SK-N-SH (cell line): ENCODE measurements at regions not wholly inside any gene's neighbourhood (a gene's known extent, or its start where the extent isn't known, plus 50 kb on each side); places are given as distances from the start of the nearest gene placed in this dataset.

Experiments used
- CHD2 ChIP-seq: fragments of 150-350 bp; IDR thresholded peaks from 2 replicates; pipeline ENCODE4 v1.6.1; 2018; ENCODE audit warnings: low read length; ENCODE audit not compliant: partially characterized antibody
- FOSL2 ChIP-seq: IDR thresholded peaks from 2 replicates; pipeline ENCODE4 v1.4.0; 2012; ENCODE audit warnings: low read depth, mild to moderate bottlenecking, moderate library complexity, borderline replicate concordance
- GABPA ChIP-seq: IDR thresholded peaks from 2 replicates; pipeline ENCODE4 v1.4.0; 2012; ENCODE audit warnings: low read depth, mild to moderate bottlenecking
- POLR2AphosphoS5 ChIP-seq: IDR thresholded peaks from 2 replicates; pipeline ENCODE4 v1.6.1; 2012; ENCODE audit warnings: low read depth, low read length
- REST ChIP-seq: IDR thresholded peaks from 2 replicates; pipeline ENCODE4 v1.6.1; 2012; ENCODE audit warnings: mild to moderate bottlenecking, low read depth, low read length, moderate library complexity
- TAF1 ChIP-seq: IDR thresholded peaks from 2 replicates; pipeline ENCODE4 v1.6.1; 2012; ENCODE audit warnings: low read depth, mild to moderate bottlenecking, low read length, moderate library complexity, borderline replicate concordance
- TF ChIP-seq, protein P1 (sequence below): fragments of 200-600 bp; sonication (generic); IDR thresholded peaks from 2 replicates; pipeline ENCODE4 v1.6.1; 2017; ENCODE audit warnings: antibody characterized with exemption, mild to moderate bottlenecking, moderate library complexity

- no peak for TF ChIP-seq TAF1
- TF ChIP-seq POLR2AphosphoS5, result no peak
- TF ChIP-seq, protein P1, sequence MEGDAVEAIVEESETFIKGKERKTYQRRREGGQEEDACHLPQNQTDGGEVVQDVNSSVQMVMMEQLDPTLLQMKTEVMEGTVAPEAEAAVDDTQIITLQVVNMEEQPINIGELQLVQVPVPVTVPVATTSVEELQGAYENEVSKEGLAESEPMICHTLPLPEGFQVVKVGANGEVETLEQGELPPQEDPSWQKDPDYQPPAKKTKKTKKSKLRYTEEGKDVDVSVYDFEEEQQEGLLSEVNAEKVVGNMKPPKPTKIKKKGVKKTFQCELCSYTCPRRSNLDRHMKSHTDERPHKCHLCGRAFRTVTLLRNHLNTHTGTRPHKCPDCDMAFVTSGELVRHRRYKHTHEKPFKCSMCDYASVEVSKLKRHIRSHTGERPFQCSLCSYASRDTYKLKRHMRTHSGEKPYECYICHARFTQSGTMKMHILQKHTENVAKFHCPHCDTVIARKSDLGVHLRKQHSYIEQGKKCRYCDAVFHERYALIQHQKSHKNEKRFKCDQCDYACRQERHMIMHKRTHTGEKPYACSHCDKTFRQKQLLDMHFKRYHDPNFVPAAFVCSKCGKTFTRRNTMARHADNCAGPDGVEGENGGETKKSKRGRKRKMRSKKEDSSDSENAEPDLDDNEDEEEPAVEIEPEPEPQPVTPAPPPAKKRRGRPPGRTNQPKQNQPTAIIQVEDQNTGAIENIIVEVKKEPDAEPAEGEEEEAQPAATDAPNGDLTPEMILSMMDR, result no peak
- TF ChIP-seq REST, result no peak
- TF ChIP-seq GABPA, result no peak
- no peak for TF ChIP-seq CHD2
- no peak for TF ChIP-seq FOSL2
Measured at GRCh38 chr15:59847968-59848367, 156.1 kb upstream of the FOXB1 start.
